ENCODE measurements at regions not wholly inside any gene's neighbourhood (a gene's known extent, or its start where the extent isn't known, plus 50 kb on each side); places are given as distances from the start of the nearest gene placed in this dataset.

GRCh38 chr2:136436936-136437335 lies 319.0 kb upstream of the CXCR4 start:
- Histone ChIP-seq H3F3A (ENCODE audit: insufficient read depth, low read length) (no peaks in the 10 kb centered on the region), H3K9ac (ENCODE audit: low read length) (no peak overlapping the region), H2AFZ (ENCODE audit: low read length) (no peak overlapping the region), H3K27ac (ENCODE audit: low read depth, low read length, poor library complexity, severe bottlenecking) (no peak overlapping the region), H3K4me2 (ENCODE audit: low read length) (no peak overlapping the region), H3K9me3 (ENCODE audit: low read length) (no peaks in the 10 kb centered on the region), H3K9me2 (ENCODE audit: low read depth, low read length) (no peaks in the 10 kb centered on the region), H3K79me2 (ENCODE audit: insufficient read depth, low read length) (no peaks in the 10 kb centered on the region), H3K4me3 (ENCODE audit: low read depth, low read length, poor library complexity, severe bottlenecking) (no peak overlapping the region), H3K36me3 (ENCODE audit: insufficient read depth, low read length) (no peaks in the 10 kb centered on the region), H3K4me1 (ENCODE audit: insufficient read depth, low read length, severe bottlenecking) (no peaks in the 10 kb centered on the region), H4K20me1 (ENCODE audit: insufficient read depth, low read length) (no peaks in the 10 kb centered on the region), H3K27me3 (ENCODE audit: insufficient read depth, low read length) (no peaks in the 10 kb centered on the region)
- TF ChIP-seq CTCF (IDR thresholded peaks at IDR 0.05; ENCODE audit: low read length) (no peak), EZH2 (IDR thresholded peaks at IDR 0.05; ENCODE audit: borderline replicate concordance, low read length) (no peak)

GRCh38 chr2:136434251-136434715 lies 316.3 kb upstream of the CXCR4 start:
- TF ChIP-seq EZH2 (IDR thresholded peaks at IDR 0.05; ENCODE audit: borderline replicate concordance, low read length), result no peak
- Histone ChIP-seq H3K9ac (ENCODE audit: low read length) (no peak overlapping the region), H2AFZ (ENCODE audit: low read length) (no peak overlapping the region), H3K4me1 (ENCODE audit: insufficient read depth, low read length, severe bottlenecking) (no peaks in the 10 kb centered on the region), H3K9me2 (ENCODE audit: low read depth, low read length) (no peaks in the 10 kb centered on the region), H3K27ac (ENCODE audit: low read depth, low read length, poor library complexity, severe bottlenecking) (no peak overlapping the region), H4K20me1 (ENCODE audit: insufficient read depth, low read length) (no peaks in the 10 kb centered on the region), H3K4me2 (ENCODE audit: low read length) (no peak overlapping the region), H3K9me3 (ENCODE audit: low read length) (no peaks in the 10 kb centered on the region), H3K27me3 (ENCODE audit: insufficient read depth, low read length) (no peaks in the 10 kb centered on the region), H3F3A (ENCODE audit: insufficient read depth, low read length) (no peaks in the 10 kb centered on the region), H3K4me3 (ENCODE audit: low read depth, low read length, poor library complexity, severe bottlenecking) (no peak overlapping the region), H3K36me3 (ENCODE audit: insufficient read depth, low read length) (no peaks in the 10 kb centered on the region), H3K79me2 (ENCODE audit: insufficient read depth, low read length) (no peaks in the 10 kb centered on the region)

GRCh38 chr2:136433261-136433660 lies 315.3 kb upstream of the CXCR4 start:
- H3K27me3 ChIP-seq (ENCODE audit: insufficient read depth, low read length), result no peaks in the 10 kb centered on the region
- H3K4me3 ChIP-seq (ENCODE audit: low read depth, low read length, poor library complexity, severe bottlenecking), result no peak overlapping the region
- no peaks in the 10 kb centered on the region for H3F3A ChIP-seq (ENCODE audit: insufficient read depth, low read length)
- no peaks in the 10 kb centered on the region for H3K9me2 ChIP-seq (ENCODE audit: low read depth, low read length)
- no peak overlapping the region for H3K27ac ChIP-seq (ENCODE audit: low read depth, low read length, poor library complexity, severe bottlenecking)
- H4K20me1 ChIP-seq (ENCODE audit: insufficient read depth, low read length), result no peaks in the 10 kb centered on the region
- no peaks in the 10 kb centered on the region for H3K4me1 ChIP-seq (ENCODE audit: insufficient read depth, low read length, severe bottlenecking)
- H3K9ac ChIP-seq (ENCODE audit: low read length), result no peak overlapping the region
- H2AFZ ChIP-seq (ENCODE audit: low read length), result no peak overlapping the region
- H3K79me2 ChIP-seq (ENCODE audit: insufficient read depth, low read length), result no peaks in the 10 kb centered on the region
- no peak overlapping the region for H3K4me2 ChIP-seq (ENCODE audit: low read length)
- no peaks in the 10 kb centered on the region for H3K36me3 ChIP-seq (ENCODE audit: insufficient read depth, low read length)
- H3K9me3 ChIP-seq (ENCODE audit: low read length), result no peaks in the 10 kb centered on the region
- no peak for TF ChIP-seq CTCF (IDR thresholded peaks at IDR 0.05; ENCODE audit: low read length)
- TF ChIP-seq EZH2 (IDR thresholded peaks at IDR 0.05; ENCODE audit: borderline replicate concordance, low read length), result no peak

GRCh38 chr2:136424112-136424511 lies 306.2 kb upstream of the CXCR4 start:
- no peaks in the 10 kb centered on the region for H3F3A ChIP-seq (ENCODE audit: insufficient read depth, low read length)
- H3K9me3 ChIP-seq (ENCODE audit: low read length), result no peaks in the 10 kb centered on the region
- no peak overlapping the region; the same call in 1 of the 2 replicates for H3K9ac ChIP-seq (ENCODE audit: low read length)
- H3K27me3 ChIP-seq (ENCODE audit: insufficient read depth, low read length), result no peaks in the 10 kb centered on the region
- H3K9me2 ChIP-seq (ENCODE audit: low read depth, low read length), result no peaks in the 10 kb centered on the region
- H3K27ac ChIP-seq (ENCODE audit: low read depth, low read length, poor library complexity, severe bottlenecking), result no peak overlapping the region
- TF ChIP-seq EZH2 (IDR thresholded peaks at IDR 0.05; ENCODE audit: borderline replicate concordance, low read length), result no peak
- no peak for TF ChIP-seq CTCF (IDR thresholded peaks at IDR 0.05; ENCODE audit: low read length)
- H3K36me3 ChIP-seq (ENCODE audit: insufficient read depth, low read length), result no peaks in the 10 kb centered on the region
- H3K79me2 ChIP-seq (ENCODE audit: insufficient read depth, low read length), result no peaks in the 10 kb centered on the region
- H4K20me1 ChIP-seq (ENCODE audit: insufficient read depth, low read length), result no peaks in the 10 kb centered on the region
- peaks cover 15% of the 10 kb centered on the region for H3K4me1 ChIP-seq (ENCODE audit: insufficient read depth, low read length, severe bottlenecking)
- H3K4me2 ChIP-seq (ENCODE audit: low read length), result peak overlapping the region; percentile 56
- H3K4me3 ChIP-seq (ENCODE audit: low read depth, low read length, poor library complexity, severe bottlenecking), result peak overlapping the region; percentile 52
- peak overlapping the region; percentile 1; the same call in 1 of the 2 replicates for H2AFZ ChIP-seq (ENCODE audit: low read length)
